ENCODE measurements at regions not wholly inside any gene's neighbourhood (a gene's known extent, or its start where the extent isn't known, plus 50 kb on each side); places are given as distances from the start of the nearest gene placed in this dataset.

- Histone ChIP-seq H3K4me3 (ENCODE audit: low read depth in 1 of 2, low read length in 1 of 2) (no peak overlapping the region), H3K4me1 (ENCODE audit: control insufficient read depth in 1 of 2, insufficient read depth in 1 of 2, low read depth in 1 of 2, low read length in 1 of 2) (no peaks in the 10 kb centered on the region), H3K9me3 (no peaks in the 10 kb centered on the region), H3K27me3 (no peaks in the 10 kb centered on the region), H3K27ac (no peak overlapping the region), H3K36me3 (no peaks in the 10 kb centered on the region)
- no peak for TF ChIP-seq CTCF (IDR thresholded peaks at IDR 0.05)
Measured at GRCh38 chr21:17988102-17988437, 168.9 kb upstream of the C21orf91 start.

- Histone ChIP-seq H3K27ac (no peak overlapping the region), H3K4me1 (ENCODE audit: control insufficient read depth in 1 of 2, insufficient read depth in 1 of 2, low read depth in 1 of 2, low read length in 1 of 2) (no peaks in the 10 kb centered on the region), H3K27me3 (no peaks in the 10 kb centered on the region), H3K36me3 (no peaks in the 10 kb centered on the region), H3K9me3 (no peaks in the 10 kb centered on the region), H3K4me3 (ENCODE audit: low read depth in 1 of 2, low read length in 1 of 2) (no peak overlapping the region)
- TF ChIP-seq CTCF (IDR thresholded peaks at IDR 0.05), result no peak
Measured at GRCh38 chr21:17987382-17988101, 168.4 kb upstream of the C21orf91 start.

GRCh38 chr21:17981060-17981740, 162.0 kb upstream of the C21orf91 start:
- no peaks in the 10 kb centered on the region for H3K4me1 ChIP-seq (ENCODE audit: control insufficient read depth in 1 of 2, insufficient read depth in 1 of 2, low read depth in 1 of 2, low read length in 1 of 2)
- no peaks in the 10 kb centered on the region for H3K27me3 ChIP-seq
- H3K27ac ChIP-seq, result no peak overlapping the region
- no peaks in the 10 kb centered on the region for H3K9me3 ChIP-seq
- TF ChIP-seq CTCF (IDR thresholded peaks at IDR 0.05), result no peak
- no peak overlapping the region for H3K4me3 ChIP-seq (ENCODE audit: low read depth in 1 of 2, low read length in 1 of 2)
- H3K36me3 ChIP-seq, result no peaks in the 10 kb centered on the region

GRCh38 chr21:17979763-17980162, 160.6 kb upstream of the C21orf91 start:
- TF ChIP-seq CTCF (IDR thresholded peaks at IDR 0.05), result no peak
- H3K4me1 ChIP-seq (ENCODE audit: control insufficient read depth in 1 of 2, insufficient read depth in 1 of 2, low read depth in 1 of 2, low read length in 1 of 2), result no peaks in the 10 kb centered on the region
- H3K27me3 ChIP-seq, result no peaks in the 10 kb centered on the region
- H3K9me3 ChIP-seq, result no peaks in the 10 kb centered on the region
- H3K36me3 ChIP-seq, result no peaks in the 10 kb centered on the region
- no peak overlapping the region for H3K4me3 ChIP-seq (ENCODE audit: low read depth in 1 of 2, low read length in 1 of 2)
- no peak overlapping the region for H3K27ac ChIP-seq

- Histone ChIP-seq H3K36me3 (no peaks in the 10 kb centered on the region), H3K4me3 (ENCODE audit: low read depth in 1 of 2, low read length in 1 of 2) (no peak overlapping the region), H3K27ac (no peak overlapping the region), H3K9me3 (no peaks in the 10 kb centered on the region), H3K4me1 (ENCODE audit: control insufficient read depth in 1 of 2, insufficient read depth in 1 of 2, low read depth in 1 of 2, low read length in 1 of 2) (no peaks in the 10 kb centered on the region), H3K27me3 (no peaks in the 10 kb centered on the region)
- no peak for TF ChIP-seq CTCF (IDR thresholded peaks at IDR 0.05)
Measured at GRCh38 chr21:17978895-17979294, 159.7 kb upstream of the C21orf91 start.
